GM18520 (cell line): ENCODE measurements at regions not wholly inside any gene's neighbourhood (a gene's known extent, or its start where the extent isn't known, plus 50 kb on each side); places are given as distances from the start of the nearest gene placed in this dataset.
A peak's percentile ranks its signal among the peaks of the same experiment; 100 is the strongest.

ENCODE experiments used
- ATAC-seq: cut with Tn5 transposase; IDR thresholded peaks from one replicate; pipeline ENCODE4 v1.9.1; 2021; ENCODE audit not compliant: unreplicated experiment

DNA sequence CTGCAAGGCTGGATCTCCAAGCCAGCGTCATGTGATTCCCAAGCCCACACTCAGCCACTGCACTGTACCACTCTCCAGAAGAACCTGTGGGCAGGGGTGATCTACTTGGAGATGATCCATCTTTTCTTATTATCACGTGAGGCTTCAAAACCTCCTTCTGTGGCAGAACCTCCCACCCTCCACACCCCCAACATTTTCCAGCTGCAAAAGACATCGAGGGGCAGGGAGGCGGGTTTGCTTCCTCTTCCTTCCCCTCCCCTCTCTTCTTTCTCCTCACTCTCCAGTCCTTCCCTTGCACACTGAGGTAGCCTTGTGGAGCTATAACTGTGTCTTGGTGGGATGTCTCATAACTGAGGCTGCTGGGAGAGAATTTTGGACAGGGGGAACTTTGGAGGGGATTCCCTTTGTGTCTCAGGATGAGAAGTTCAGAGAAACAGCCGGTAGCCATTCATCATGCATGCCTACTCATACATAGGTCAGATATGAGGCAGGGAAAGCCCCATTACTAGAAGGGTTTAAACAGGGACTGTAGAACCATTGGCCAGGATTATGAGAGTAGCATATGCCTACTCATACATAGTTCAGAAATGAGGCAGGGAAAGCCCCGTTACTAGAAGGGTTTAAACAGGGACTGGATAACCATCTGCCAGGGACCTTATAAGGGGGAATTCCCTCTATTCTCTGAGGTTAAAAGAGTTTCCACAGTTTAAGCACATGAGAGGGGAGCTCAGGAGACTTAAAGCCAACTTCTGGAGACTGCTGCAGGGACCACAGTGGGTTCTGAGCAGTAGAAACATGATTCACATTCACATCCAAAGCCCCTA is 420.7 kb upstream of the CADM1 start:
- peak; percentile 75 for ATAC-seq

DNA sequence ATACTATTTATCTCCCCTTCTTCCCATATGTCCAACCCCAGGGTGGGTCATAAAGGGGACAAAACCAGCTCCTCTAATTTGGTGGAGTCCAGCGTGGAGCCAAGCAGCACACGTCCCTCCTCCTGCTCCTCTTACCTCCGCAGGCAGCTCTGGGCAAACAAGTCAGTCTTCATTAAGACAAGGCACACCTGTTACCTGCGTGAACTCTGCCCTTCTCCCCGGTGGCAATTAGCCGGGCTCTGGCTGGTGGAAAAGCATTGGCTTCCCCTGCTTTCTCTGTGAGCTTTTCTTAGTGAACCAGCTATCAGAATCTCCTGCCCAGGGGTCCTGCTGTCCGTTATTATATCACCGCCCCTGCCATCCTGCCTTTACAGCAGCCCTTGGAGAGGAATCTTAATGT is 418.7 kb upstream of the CADM1 start:
- no peak for ATAC-seq

DNA sequence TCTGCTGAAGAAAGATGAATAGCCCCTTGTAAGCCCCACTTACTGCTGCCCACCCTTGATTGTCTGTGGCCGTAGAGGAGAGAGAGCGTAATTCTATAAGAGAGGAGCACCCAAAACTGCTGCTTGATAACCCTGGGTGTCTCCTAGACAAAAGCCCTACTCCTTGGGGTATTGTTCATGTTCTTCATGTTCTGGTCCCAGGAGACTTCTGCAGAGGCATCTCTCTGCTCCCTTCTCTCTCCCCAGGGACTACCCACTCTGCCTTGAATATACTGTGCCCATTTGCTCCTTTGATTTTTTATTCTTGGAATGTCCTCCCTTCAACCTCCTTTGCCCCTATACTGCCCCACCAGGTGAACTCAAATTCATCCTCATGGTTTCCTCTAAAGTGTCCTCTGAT is 417.8 kb upstream of the CADM1 start:
- ATAC-seq = no peak

DNA sequence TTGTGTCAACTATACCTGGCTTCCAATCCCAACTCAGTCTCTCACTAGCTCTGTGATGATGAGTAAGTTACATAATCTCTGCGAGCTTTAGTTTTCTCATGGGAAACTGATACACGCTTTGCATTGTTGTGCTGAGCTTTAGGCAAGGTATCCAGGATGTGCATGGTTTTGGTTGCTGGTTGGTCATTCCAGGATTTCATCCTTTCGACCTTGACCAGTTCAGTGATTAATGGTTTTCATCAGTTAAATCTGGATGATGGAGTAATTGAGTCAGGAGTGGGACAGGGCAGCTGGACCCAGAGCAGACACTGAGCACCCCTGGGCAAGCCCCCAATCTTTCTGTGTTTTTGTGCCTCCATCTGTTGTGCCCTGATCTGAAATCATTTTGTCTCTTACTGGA is 417.3 kb upstream of the CADM1 start:
- ATAC-seq = no peak

DNA sequence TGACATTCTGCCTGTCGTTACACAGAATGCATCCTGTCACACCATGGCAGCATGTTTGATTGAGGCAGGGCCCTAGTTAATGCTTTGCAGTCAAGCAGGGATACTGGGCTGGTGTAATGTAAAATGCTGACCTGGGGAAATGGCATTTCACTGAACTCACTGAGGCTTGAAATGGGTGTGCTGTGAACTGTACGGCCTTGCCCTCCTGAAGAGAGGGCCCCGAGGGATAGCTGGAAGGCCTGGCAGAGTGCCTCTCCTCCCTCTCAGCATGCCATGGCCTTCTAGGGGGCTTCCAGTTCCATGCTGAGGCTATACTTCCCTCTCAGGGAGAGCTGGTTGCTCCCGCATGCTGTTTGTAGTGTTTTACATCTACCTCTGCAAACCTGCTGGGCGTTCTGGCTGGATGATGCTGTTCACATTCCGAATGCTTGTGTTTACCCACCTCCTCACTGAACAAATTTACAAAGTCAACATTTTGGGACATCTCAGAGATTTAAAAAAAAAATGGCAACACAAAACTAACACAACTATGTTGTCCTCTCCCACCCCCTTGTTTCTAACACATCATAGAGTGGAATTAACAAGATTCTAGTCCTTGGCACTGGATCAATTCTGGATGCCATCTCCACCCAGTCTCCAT is 416.7 kb upstream of the CADM1 start:
- no peak for ATAC-seq

DNA sequence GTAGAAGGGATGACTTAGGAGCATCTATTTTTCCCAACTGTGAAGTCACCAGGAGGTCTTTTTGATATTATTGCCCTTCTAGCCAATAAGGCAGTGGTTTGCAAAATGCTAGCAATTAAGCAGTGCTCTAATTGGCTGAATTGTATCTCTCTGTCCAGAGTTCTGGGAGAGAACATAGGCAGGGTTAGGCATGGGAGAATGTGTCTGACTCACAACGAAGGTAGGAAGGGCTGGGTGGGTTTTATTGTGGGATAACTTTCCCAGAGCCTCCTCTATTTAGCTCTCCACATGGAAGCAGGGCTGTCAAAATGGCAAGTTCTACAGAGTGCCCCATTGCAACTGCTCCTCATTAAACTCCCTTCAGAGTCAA is 415.9 kb upstream of the CADM1 start:
- ATAC-seq = no peak

DNA sequence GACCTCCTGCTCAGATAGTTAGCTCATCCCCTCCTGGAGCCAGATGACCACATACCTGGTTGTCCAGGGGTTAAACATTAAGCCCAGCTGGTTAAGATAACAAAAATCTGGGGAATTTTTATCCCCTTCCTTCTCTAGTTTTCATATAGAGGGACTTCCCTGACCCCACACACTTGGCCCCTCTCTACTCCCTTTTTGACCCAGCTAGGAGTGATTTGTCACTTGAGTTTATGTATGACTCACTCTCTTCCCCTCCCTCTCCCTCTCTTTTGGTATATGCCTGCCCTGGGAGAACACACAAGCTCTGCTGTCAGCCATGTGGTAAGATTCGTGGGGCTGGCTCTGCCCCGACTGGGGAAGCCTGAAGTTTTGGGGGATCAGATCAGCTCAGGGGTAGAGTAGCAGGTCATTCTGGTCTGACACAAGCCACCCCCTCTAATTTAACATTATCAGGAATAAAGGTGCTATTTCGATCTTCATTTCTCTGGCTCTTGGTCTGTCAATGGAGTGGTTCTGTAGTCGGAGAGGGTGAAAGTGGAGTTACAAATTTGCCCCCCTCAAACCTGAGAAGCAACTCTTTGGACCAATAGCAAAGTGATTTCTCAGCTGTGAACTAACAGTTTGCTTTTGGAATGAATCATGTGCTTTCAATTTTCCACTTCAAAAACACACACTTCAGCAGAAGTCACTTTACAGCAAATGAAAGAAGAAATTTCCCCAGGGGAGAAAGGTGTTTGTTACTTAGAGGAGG is 415.3 kb upstream of the CADM1 start:
- peak; percentile 42 for ATAC-seq

DNA sequence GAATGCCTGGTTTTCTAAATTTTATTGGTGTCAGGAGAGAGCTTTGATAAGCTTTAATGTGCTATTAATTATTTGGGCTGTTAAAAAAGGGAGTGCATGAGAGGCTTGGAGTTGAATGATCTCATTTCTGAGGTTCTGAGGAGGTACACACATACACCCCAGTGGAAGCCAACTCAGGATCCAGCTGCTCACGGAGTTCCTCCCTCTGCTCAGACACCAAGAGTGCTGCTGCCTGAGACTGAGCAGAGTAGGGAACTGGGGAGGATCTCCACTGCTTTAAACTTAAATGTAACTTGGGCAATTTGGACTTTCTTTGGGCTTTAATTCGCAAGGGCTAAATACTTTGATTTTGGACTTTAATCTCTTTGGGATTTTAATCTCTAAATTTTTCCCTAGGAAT is 414.4 kb upstream of the CADM1 start:
- no peak for ATAC-seq

DNA sequence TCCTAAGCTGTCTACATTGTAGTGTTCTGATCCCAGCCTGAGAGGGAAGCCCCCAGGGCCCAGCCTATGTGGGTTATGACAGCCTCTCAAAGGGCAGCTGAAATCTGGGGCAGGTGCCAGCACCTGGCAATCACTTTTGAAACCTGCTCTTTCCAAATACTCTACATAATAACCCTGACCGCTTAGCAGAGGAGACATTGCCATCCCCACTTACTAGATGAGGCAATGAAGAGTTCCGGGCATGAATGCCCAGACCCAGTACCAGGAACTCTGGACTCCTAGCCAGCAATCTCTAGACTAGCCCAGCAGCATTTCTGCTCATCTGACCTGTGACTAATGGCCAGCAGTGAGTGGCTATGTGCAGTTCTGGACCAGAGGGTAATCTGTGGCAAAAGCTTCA is 412.4 kb upstream of the CADM1 start:
- no peak for ATAC-seq

DNA sequence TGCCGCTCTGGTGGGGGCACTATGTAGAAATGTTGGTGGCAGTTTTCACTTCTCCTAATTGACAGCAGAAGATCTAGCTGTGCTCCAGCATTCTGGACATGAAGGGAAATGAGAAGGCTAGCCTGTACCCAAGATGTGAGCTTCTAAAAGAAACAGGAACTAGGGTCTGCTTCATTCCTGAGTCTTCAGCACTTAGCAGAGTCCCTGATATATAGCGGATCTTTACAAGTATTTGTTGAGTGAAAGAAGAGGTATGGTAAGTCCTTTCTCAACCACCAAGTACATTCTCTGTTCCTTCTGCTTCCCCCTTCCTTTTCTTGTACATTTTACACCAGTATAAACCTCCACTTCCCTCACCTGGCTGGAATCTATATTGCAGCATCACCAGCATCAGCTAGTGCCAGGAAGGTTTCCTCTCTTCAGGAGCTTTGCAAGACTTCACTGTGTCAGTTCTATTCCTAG is 408.3 kb upstream of the CADM1 start:
- no peak for ATAC-seq

DNA sequence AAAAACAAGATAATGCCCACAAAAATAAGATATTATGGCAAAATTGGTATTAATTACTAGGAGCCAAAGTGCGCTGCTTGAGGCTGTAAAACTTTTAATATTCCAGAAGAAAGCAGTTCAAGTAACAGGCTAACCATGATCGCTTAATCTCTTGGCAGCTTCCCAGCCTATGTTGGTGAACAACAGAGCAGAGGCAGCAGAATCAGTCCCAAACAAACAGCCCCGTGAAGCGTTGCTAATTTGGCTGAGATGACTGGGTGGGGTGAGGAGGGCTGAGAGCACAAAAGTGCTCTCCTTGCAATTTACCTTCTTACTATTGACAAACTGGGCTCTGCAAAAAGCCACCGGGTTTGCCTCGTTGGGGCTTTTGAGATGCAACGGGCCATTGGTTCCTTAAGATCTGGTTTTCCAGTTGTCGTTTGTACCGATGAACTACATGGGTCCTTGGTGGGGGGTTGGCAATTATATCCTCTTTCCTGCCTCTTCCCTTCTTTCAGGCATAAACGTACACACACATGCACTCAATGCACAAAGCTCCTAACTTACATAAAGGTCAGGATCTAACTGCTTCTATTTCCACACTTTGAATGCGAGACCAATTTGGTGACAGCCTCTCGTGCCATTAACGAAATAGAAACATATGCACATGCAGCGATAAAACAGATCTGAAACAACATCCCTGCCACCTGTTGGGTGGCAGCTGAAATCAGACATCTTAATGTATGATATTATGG is 407.6 kb upstream of the CADM1 start:
- no peak for ATAC-seq

DNA sequence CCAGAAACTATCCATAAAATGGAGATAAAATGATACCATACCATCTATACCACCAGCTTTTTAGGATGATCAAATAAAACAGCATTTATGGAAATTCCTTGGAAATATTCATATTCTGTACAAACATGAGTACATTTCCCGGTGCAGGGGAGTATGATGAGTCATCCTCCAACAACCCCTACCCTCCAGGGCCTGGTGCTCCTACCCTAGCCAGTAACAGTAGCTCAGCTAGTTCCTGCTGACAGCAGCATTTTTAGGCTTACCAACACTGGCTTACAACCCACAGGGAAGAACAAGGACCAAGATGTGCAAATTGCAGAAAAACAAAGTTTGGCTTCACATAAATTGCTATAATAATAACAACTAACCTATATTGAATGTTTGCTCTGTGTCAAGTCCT is 406.2 kb upstream of the CADM1 start:
- no peak for ATAC-seq

DNA sequence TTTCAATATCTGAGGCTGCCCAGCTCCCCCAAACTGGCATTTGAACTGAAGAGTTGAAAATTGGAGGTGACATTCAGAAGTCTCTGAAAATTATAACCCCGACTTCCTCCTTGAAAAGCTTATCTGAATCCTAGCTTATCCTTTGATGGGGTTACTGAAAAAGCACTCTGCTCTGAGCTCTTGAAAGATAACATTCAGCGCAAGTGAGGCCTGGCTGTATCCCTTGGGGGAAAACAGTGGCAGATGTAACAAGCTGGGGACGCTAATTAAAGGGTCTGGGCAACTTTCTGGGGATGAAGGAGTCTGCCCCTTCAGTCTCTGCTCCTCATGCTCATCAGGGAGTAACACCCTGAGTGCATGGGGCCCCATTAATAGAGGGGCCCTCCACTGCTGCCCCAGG is 402.0 kb upstream of the CADM1 start:
- ATAC-seq = no peak

DNA sequence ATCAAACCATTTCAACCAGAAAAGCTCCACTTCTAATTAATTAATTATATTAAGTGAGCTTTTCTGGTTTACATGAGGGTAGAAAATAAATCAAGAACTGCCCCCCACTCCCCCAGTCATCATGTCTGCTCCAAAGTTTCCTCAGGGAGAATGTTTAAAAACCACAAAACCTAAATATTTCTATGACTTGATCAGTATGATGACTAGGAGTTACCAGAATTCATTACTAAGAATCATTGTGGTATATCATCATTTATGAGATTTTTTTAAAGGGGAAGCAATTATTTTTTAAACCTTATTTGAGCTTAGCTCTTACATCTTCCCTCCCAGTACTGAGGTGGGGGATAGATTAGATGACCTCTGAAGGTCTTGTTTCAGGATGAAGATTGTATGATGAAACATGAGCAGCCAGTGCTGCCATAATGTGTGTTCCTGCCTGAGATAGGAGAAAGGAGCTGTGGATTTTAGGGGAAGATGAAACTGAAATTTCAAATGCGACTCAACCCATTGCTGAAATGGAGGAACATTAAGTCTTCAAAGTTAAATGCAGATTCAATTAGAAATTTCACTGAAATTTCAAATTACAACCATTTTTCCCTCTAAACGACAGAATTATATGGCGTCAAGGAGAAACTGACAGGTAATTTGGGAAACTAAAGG is 401.3 kb upstream of the CADM1 start:
- no peak for ATAC-seq

DNA sequence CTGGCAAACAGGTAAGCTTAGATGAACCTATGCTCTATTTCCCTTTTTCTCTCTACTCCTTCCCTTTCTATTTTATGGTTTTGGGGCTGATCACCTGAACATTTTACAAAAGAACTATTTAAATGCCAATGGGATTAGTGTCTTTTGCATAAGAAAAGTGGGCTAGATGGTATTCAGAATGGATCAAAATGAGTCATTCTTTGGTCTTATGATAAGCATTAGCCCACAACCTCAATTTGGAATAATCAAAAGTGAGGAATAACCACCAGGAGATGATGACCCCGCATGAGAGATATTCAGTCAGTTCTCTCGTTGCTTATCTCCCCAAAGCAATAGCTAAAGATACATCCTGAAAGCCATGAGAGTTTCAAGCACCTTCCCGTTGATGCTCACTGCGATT is 399.0 kb upstream of the CADM1 start:
- no peak for ATAC-seq

DNA sequence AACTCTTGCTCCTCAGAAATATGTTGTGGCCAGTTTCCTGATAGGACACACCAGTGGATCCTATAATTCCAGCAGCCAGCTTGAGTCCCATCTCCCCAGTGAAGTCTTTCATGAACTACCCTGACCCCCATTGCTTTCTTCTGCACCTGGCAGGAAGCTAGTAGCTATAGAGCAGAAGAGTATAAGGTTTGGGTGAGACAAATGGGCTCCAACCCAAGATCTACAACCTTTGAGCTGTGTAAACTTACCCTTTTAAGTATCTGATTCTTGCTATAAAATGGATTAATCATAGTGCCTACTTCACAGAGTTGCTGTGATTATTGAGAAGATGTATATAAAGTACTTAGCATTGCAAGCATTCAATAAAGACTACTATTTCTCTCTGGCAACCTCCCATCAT is 396.9 kb upstream of the CADM1 start:
- ATAC-seq = no peak

DNA sequence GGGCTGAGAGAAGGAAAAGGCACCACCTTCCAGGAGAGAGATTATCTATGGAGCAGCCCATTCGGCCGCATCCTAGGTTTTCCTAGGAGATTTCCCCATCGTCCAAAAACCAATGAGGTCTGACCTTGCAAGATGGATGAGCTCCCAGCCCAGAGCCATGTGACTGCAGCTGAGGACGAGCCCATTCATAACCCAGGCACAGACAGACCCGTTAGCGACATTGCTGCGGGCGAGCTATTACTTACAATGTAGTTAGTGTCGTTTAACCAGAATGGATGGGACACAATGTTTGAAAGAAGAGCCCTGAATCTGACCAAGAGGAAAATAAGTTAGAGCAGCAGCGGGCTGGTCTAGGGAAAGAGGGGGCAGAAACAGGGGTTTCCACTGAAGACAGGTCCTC is 395.9 kb upstream of the CADM1 start:
- ATAC-seq = no peak

DNA sequence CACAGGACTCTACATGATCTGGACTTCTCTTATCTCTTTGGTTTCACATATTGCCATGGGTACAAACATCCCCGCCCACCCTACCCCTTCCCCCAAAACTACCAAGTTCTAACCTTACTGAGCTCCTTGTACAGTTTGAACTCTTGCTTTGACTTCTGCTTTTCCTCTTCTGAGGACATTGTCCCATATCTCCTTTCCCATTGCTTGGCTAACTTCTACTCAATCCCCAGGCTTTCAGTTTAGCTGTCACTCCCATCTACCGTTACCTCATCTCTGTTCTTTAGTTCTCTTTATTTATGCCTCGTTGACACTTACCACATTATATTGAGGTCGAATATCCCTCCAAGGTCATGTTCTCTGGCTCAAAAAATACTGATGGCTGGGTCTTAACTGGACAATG is 393.5 kb upstream of the CADM1 start:
- ATAC-seq = no peak

DNA sequence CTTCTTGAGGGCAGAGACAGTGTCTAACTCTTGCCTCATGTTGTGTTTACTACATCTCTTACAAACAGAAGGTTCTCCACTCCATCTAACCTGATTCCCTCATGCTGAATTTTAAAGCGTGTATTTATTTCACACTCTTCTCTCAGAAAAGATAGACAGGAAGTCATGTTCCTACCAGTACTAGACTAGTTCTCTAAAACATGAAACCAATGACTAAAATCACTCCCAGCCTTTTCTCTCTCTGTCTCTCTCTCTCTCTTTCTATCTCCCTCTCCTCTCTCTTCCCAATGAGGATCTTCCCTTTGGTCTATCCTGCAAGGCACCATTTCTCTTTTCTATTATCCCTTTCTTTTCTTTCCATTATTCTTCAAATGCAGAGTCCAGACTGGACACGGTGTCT is 391.9 kb upstream of the CADM1 start:
- no peak for ATAC-seq

DNA sequence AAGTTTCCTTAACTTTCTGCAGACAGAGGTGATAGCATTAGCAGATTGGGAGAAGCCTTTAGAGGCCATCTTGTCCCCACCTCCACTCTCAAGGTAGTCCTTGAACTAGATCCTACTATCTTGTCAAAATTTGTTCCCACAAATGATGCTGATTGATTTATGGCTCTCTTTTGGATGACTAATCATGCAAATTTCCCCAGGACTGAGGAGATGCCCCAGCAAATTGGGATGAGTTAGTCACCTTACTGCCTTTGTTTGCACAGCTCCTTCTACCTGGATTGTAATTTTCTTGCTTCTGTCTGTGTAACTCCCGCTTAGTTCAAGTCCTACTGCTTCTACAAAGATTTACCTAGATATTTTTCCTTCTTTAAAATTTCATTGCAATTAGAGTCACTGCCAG is 391.4 kb upstream of the CADM1 start:
- ATAC-seq = no peak

DNA sequence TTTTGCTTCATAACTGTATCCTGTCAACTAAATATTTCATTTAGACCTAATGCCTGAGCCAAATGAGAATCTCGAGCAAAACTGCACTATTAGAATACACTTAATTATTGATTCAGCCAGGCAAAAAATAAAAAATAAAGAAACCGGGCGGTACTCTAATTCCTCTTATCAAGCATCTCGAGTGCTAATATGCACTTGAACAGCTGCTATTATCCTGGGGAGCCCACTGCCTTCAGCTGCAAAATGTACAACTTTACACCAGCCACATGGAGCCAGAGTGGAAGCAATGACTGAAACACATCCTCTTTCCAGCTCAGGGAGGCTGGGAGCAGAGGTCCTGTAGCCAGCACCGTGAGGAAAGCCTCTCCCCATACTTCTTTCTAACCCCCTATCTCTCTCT is 390.0 kb upstream of the CADM1 start:
- no peak for ATAC-seq
